Natural killer cell (primary cell): ENCODE measurements at regions not wholly inside any gene's neighbourhood (a gene's known extent, or its start where the extent isn't known, plus 50 kb on each side); places are given as distances from the start of the nearest gene placed in this dataset.

Source experiments
- ATAC-seq, 3 donors: fragments of 150-1000 bp in 2 of 3; fragments of 200-7000 bp in 1 of 3; cut with Tn5 transposase; 1 replicate in 1 of 3; 2 replicates in 2 of 3; pipeline ENCODE4 v1.10.0; 2021; ENCODE audit warnings: mild to moderate bottlenecking in 2 of 3, moderate library complexity in 2 of 3
- DNase-seq, 2 donors: peaks; one replicate each; pipeline versions ENCODE4 v3.0.0 to v3.0.0-alpha.2; 2013 to 2021; ENCODE audit warnings: mixed read lengths in 1 of 2
- H3K27ac ChIP-seq: one replicate; pipeline ENCODE4 v1.5.1; 2013; ENCODE audit warnings: mild to moderate bottlenecking, low read length
- H3K27me3 ChIP-seq: one replicate; pipeline ENCODE4 v1.6.1; 2013; ENCODE audit warnings: low read length; ENCODE audit not compliant: control insufficient read depth, insufficient read depth
- H3K36me3 ChIP-seq: one replicate; pipeline ENCODE4 v1.6.1; 2013; ENCODE audit warnings: low read length; ENCODE audit not compliant: control insufficient read depth, insufficient read depth
- H3K4me1 ChIP-seq: one replicate; pipeline ENCODE4 v1.6.1; 2013; ENCODE audit warnings: low read length; ENCODE audit not compliant: control insufficient read depth, insufficient read depth
- H3K4me3 ChIP-seq: one replicate; pipeline ENCODE4 v1.5.1; 2013; ENCODE audit warnings: low read length
- H3K9me3 ChIP-seq: one replicate; pipeline ENCODE4 v1.6.1; 2013; ENCODE audit warnings: low read length; ENCODE audit not compliant: control insufficient read depth, insufficient read depth
- H3K27ac Mint-ChIP-seq, 2 donors: one replicate each; pipeline ENCODE4 v1.8.0; 2022; ENCODE audit warnings: mild to moderate bottlenecking in 2 of 2, mixed read lengths in 2 of 2, moderate library complexity in 1 of 2
- H3K27me3 Mint-ChIP-seq, 2 donors: one replicate each; pipeline ENCODE4 v1.8.0; 2022; ENCODE audit warnings: low read depth in 2 of 2, mixed read lengths in 2 of 2
- H3K36me3 Mint-ChIP-seq: one replicate; pipeline ENCODE4 v1.8.0; 2022; ENCODE audit warnings: mixed read lengths
- H3K4me1 Mint-ChIP-seq, 2 donors: one replicate each; pipeline ENCODE4 v1.8.0; 2022; ENCODE audit warnings: mixed read lengths in 2 of 2
- H3K4me3 Mint-ChIP-seq: one replicate; pipeline ENCODE4 v1.8.0; 2022; ENCODE audit warnings: mild to moderate bottlenecking, moderate library complexity, mixed read lengths
- H3K9me3 Mint-ChIP-seq, 2 donors: one replicate each; pipeline ENCODE4 v1.8.0; 2022; ENCODE audit warnings: mixed read lengths in 2 of 2
- CTCF ChIP-seq: fragments of 200-600 bp; IDR thresholded peaks from one replicate; pipeline ENCODE4 v1.8.0; 2022; ENCODE audit warnings: antibody characterized with exemption
- WGBS: methylation state at CpG from one replicate; pipeline ENCODE4 v1.1.7; 2013; ENCODE audit warnings: missing lambda C conversion rate; ENCODE audit not compliant: insufficient coverage; 5-methylcytosine and 5-hydroxymethylcytosine counted together
- intact Hi-C: fragments of 100-400 bp; cut with micrococcal nuclease; formaldehyde crosslinking; loops from one replicate; pipeline ENCODE4 v1.14.2; 2022

DNA sequence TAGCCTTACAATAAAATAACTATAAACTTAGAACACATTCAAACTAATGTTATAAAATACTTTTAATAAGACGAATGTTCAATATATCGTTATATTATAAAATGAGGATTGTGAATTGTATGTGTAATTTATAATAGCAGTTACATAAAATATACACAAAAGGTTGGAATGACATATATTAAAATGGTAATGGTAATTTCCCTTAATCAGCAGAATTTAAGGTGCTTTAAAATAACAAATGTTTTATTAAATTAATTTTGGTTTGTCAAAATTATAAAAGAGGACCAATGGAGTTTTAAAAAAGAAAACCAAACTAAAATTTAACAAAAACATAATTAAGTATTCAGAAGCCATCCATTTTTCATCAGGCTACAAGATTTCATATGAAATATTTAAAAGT, 164.3 kb upstream of the PRDM9 start:
- Mint-ChIP-seq H3K4me3 (no peak overlapping the region), H3K27me3 (no peaks in the 10 kb centered on the region), H3K4me1 (no peaks in the 10 kb centered on the region), H3K36me3 (peaks cover 6% of the 10 kb centered on the region), H3K27ac (no peak overlapping the region), H3K9me3 (peaks cover 8 to 20% of the 10 kb centered on the region in 2 donors)
- TF ChIP-seq CTCF, result no peak
- H3K9me3 ChIP-seq, result no peaks in the 10 kb centered on the region
- intact Hi-C loops, result no loop called here
- no CpG with 5 or more reads among the region's 2 CpGs for WGBS
- H3K4me1 ChIP-seq, result no peaks in the 10 kb centered on the region
- H3K27me3 ChIP-seq, result no peaks in the 10 kb centered on the region
- no peak overlapping the region for H3K27ac ChIP-seq
- DNase-seq (no peak), ATAC-seq (no peak)
- H3K4me3 ChIP-seq, result no peak overlapping the region
- H3K36me3 ChIP-seq, result no peaks in the 10 kb centered on the region

- Histone ChIP-seq H3K4me1 (no peaks in the 10 kb centered on the region), H3K4me3 (no peak overlapping the region), H3K27ac (no peak overlapping the region), H3K9me3 (no peaks in the 10 kb centered on the region), H3K36me3 (no peaks in the 10 kb centered on the region), H3K27me3 (no peaks in the 10 kb centered on the region)
- Mint-ChIP-seq H3K27me3 (no peaks in the 10 kb centered on the region), H3K9me3 (peaks cover 2 to 10% of the 10 kb centered on the region in 2 donors), H3K4me3 (no peak overlapping the region), H3K36me3 (no peaks in the 10 kb centered on the region), H3K4me1 (no peaks in the 10 kb centered on the region), H3K27ac (no peak overlapping the region)
- WGBS, result 8% methylated on average over 1 of the region's 1 CpG
- no peak for TF ChIP-seq CTCF
- DNase-seq (no peak), ATAC-seq (no peak)
- intact Hi-C loops, result no loop called here
Measured at GRCh38 chr5:23332650-23333251, 174.7 kb upstream of the PRDM9 start.

GRCh38 chr5:23330726-23331125, 176.7 kb upstream of the PRDM9 start:
- 100% methylated on average over 1 of the region's 3 CpGs for WGBS
- H3K27me3 ChIP-seq, result no peaks in the 10 kb centered on the region
- no peaks in the 10 kb centered on the region for H3K36me3 ChIP-seq
- Mint-ChIP-seq H3K27ac (no peak overlapping the region), H3K9me3 (peaks cover 2 to 14% of the 10 kb centered on the region in 2 donors), H3K4me3 (no peak overlapping the region), H3K4me1 (no peaks in the 10 kb centered on the region), H3K36me3 (no peaks in the 10 kb centered on the region), H3K27me3 (no peaks in the 10 kb centered on the region)
- ATAC-seq (no peak), DNase-seq (no peak)
- no peak overlapping the region for H3K27ac ChIP-seq
- intact Hi-C loops, result no loop called here
- H3K4me3 ChIP-seq, result no peak overlapping the region
- H3K4me1 ChIP-seq, result no peaks in the 10 kb centered on the region
- H3K9me3 ChIP-seq, result no peaks in the 10 kb centered on the region
- TF ChIP-seq CTCF, result no peak

GRCh38 chr5:23319901-23320300, 187.5 kb upstream of the PRDM9 start:
- no peak for ATAC-seq
- H3K27ac Mint-ChIP-seq, result no peak overlapping the region
- H3K36me3 Mint-ChIP-seq, result peaks cover 7% of the 10 kb centered on the region
- H3K4me3 Mint-ChIP-seq, result no peak overlapping the region
- no peaks in the 10 kb centered on the region for H3K27me3 ChIP-seq
- H3K27ac ChIP-seq, result no peak overlapping the region
- H3K4me1 ChIP-seq, result no peaks in the 10 kb centered on the region
- DNase-seq, result no peak
- H3K27me3 Mint-ChIP-seq, result no peaks in the 10 kb centered on the region
- intact Hi-C loops, result no loop called here
- no peak for TF ChIP-seq CTCF
- no peaks in the 10 kb centered on the region for H3K4me1 Mint-ChIP-seq
- H3K4me3 ChIP-seq, result no peak overlapping the region
- WGBS, result 93% methylated on average over 3 of the region's 3 CpGs
- no peaks in the 10 kb centered on the region for H3K36me3 ChIP-seq
- peaks cover 13 to 21% of the 10 kb centered on the region in 2 donors for H3K9me3 Mint-ChIP-seq
- H3K9me3 ChIP-seq, result no peaks in the 10 kb centered on the region
